PC-9 (cell line): ENCODE measurements at regions not wholly inside any gene's neighbourhood (a gene's known extent, or its start where the extent isn't known, plus 50 kb on each side); places are given as distances from the start of the nearest gene placed in this dataset.
A peak's percentile ranks its signal among the peaks of the same experiment; 100 is the strongest.

ENCODE experiments used
- EZH2 ChIP-seq: fragments of 200-600 bp; sonication (generic); IDR thresholded peaks from 2 replicates; pipeline ENCODE4 v1.8.0; 2017; ENCODE audit warnings: antibody characterized with exemption, low read depth
- TF ChIP-seq, protein P1 (sequence below): fragments of 200-600 bp; sonication (generic); conservative IDR thresholded peaks from 2 replicates; pipeline ENCODE4 v1.6.1; 2017; ENCODE audit warnings: mixed run types, antibody characterized with exemption, mild to moderate bottlenecking, moderate library complexity

DNA sequence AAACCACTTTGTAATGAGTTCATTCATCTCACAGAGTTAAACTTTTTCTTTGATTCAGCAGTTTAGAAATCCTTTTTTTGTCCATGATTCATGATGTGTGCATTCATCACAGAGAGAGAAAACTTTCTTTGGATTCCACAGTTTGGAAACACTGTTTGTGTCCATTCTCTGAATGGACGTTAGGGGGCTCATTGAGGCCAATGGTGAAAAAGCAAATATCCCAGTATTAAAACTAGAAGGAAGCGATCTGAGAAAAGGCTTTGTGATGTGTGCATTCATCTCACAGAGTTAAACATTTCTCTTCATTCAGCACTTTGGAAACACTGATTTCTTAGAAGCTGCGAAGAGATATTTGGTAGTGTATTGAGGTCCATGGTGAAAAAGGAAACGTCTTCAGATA is 155.6 kb upstream of the TRIM48 start:
- TF ChIP-seq, protein P1, sequence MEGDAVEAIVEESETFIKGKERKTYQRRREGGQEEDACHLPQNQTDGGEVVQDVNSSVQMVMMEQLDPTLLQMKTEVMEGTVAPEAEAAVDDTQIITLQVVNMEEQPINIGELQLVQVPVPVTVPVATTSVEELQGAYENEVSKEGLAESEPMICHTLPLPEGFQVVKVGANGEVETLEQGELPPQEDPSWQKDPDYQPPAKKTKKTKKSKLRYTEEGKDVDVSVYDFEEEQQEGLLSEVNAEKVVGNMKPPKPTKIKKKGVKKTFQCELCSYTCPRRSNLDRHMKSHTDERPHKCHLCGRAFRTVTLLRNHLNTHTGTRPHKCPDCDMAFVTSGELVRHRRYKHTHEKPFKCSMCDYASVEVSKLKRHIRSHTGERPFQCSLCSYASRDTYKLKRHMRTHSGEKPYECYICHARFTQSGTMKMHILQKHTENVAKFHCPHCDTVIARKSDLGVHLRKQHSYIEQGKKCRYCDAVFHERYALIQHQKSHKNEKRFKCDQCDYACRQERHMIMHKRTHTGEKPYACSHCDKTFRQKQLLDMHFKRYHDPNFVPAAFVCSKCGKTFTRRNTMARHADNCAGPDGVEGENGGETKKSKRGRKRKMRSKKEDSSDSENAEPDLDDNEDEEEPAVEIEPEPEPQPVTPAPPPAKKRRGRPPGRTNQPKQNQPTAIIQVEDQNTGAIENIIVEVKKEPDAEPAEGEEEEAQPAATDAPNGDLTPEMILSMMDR: peak; percentile 63; the same call in 1 of the 2 replicates
- no peak for TF ChIP-seq EZH2
